HG02759 (cell line): ENCODE measurements at regions not wholly inside any gene's neighbourhood (a gene's known extent, or its start where the extent isn't known, plus 50 kb on each side); places are given as distances from the start of the nearest gene placed in this dataset.
A peak's percentile ranks its signal among the peaks of the same experiment; 100 is the strongest.

Experiments used
- ATAC-seq: cut with Tn5 transposase; IDR thresholded peaks from one replicate; pipeline ENCODE4 v1.9.1; 2021; ENCODE audit warnings: mild to moderate bottlenecking, moderate library complexity; ENCODE audit not compliant: unreplicated experiment

- ATAC-seq: no peak
Measured at GRCh38 chr4:184575306-184575705, 73.9 kb downstream of the CASP3 start.

GRCh38 chr4:184574861-184575260 is 74.4 kb downstream of the CASP3 start:
- ATAC-seq: no peak

GRCh38 chr4:184573701-184574100 is 75.5 kb downstream of the CASP3 start:
- ATAC-seq: no peak

- no peak for ATAC-seq
Measured at GRCh38 chr4:184568770-184569169, 80.5 kb downstream of the CASP3 start.

- no peak for ATAC-seq
Measured at GRCh38 chr4:184563621-184564020, 85.6 kb downstream of the CASP3 start.

GRCh38 chr4:184558996-184559395 is 84.6 kb upstream of the IRF2 start:
- ATAC-seq: no peak

GRCh38 chr4:184553891-184554290 is 79.5 kb upstream of the IRF2 start:
- no peak for ATAC-seq

GRCh38 chr4:184550476-184550875 is 76.1 kb upstream of the IRF2 start:
- no peak for ATAC-seq

- no peak for ATAC-seq
Measured at GRCh38 chr4:184548648-184549341, 74.4 kb upstream of the IRF2 start.

- ATAC-seq: no peak
Measured at GRCh38 chr4:184548316-184548647, 73.9 kb upstream of the IRF2 start.

- ATAC-seq: no peak
Measured at GRCh38 chr4:184544788-184545409, 70.5 kb upstream of the IRF2 start.

GRCh38 chr4:184541907-184542306 is 67.6 kb upstream of the IRF2 start:
- no peak for ATAC-seq

GRCh38 chr4:184540307-184540706 is 66.0 kb upstream of the IRF2 start:
- ATAC-seq: no peak

GRCh38 chr4:184538023-184538599 is 63.8 kb upstream of the IRF2 start:
- peak; percentile 56 for ATAC-seq

- ATAC-seq: peak; percentile 71
Measured at GRCh38 chr4:184537269-184538022, 63.1 kb upstream of the IRF2 start.

- peak; percentile 1 for ATAC-seq
Measured at GRCh38 chr4:184536881-184537248, 62.5 kb upstream of the IRF2 start.

- ATAC-seq: no peak
Measured at GRCh38 chr4:184536065-184536880, 61.9 kb upstream of the IRF2 start.

GRCh38 chr4:184534511-184535391 is 60.4 kb upstream of the IRF2 start:
- peak; percentile 46 for ATAC-seq

GRCh38 chr4:184533908-184534307 is 59.6 kb upstream of the IRF2 start:
- no peak for ATAC-seq

- ATAC-seq: no peak
Measured at GRCh38 chr4:184531008-184531407, 56.7 kb upstream of the IRF2 start.
